ENCODE measurements at regions not wholly inside any gene's neighbourhood (a gene's known extent, or its start where the extent isn't known, plus 50 kb on each side); places are given as distances from the start of the nearest gene placed in this dataset.

DNA sequence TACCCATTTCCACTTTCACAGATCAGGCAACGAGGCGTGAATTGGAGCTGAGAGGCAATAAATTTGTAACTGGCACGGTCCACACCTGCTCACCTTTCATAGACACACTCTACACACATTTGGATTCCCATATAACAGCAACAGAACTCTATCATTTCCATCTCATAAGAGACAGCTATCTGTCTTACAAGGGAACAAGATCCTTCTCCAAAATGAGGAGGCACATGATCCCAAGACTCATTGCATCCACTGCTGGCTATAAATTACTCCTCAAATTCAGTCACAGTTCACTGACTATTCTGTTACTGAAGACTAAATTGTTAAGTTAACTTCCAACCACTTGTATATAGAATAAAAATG lies 342.8 kb downstream of the MATN1 start:
- TF ChIP-seq, protein P1, sequence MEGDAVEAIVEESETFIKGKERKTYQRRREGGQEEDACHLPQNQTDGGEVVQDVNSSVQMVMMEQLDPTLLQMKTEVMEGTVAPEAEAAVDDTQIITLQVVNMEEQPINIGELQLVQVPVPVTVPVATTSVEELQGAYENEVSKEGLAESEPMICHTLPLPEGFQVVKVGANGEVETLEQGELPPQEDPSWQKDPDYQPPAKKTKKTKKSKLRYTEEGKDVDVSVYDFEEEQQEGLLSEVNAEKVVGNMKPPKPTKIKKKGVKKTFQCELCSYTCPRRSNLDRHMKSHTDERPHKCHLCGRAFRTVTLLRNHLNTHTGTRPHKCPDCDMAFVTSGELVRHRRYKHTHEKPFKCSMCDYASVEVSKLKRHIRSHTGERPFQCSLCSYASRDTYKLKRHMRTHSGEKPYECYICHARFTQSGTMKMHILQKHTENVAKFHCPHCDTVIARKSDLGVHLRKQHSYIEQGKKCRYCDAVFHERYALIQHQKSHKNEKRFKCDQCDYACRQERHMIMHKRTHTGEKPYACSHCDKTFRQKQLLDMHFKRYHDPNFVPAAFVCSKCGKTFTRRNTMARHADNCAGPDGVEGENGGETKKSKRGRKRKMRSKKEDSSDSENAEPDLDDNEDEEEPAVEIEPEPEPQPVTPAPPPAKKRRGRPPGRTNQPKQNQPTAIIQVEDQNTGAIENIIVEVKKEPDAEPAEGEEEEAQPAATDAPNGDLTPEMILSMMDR (IDR thresholded peaks at IDR 0.05), result no peak
- TF ChIP-seq POLR2A (IDR thresholded peaks at IDR 0.05) (no peak), POLR2AphosphoS5 (IDR thresholded peaks at IDR 0.05) (no peak)
